ENCODE measurements at regions not wholly inside any gene's neighbourhood (a gene's known extent, or its start where the extent isn't known, plus 50 kb on each side); places are given as distances from the start of the nearest gene placed in this dataset.

- no peak for TF ChIP-seq EZH2 (IDR thresholded peaks at IDR 0.05; ENCODE audit: borderline replicate concordance, low read depth, low read length, poor library complexity, severe bottlenecking)
- TF ChIP-seq, protein P1, sequence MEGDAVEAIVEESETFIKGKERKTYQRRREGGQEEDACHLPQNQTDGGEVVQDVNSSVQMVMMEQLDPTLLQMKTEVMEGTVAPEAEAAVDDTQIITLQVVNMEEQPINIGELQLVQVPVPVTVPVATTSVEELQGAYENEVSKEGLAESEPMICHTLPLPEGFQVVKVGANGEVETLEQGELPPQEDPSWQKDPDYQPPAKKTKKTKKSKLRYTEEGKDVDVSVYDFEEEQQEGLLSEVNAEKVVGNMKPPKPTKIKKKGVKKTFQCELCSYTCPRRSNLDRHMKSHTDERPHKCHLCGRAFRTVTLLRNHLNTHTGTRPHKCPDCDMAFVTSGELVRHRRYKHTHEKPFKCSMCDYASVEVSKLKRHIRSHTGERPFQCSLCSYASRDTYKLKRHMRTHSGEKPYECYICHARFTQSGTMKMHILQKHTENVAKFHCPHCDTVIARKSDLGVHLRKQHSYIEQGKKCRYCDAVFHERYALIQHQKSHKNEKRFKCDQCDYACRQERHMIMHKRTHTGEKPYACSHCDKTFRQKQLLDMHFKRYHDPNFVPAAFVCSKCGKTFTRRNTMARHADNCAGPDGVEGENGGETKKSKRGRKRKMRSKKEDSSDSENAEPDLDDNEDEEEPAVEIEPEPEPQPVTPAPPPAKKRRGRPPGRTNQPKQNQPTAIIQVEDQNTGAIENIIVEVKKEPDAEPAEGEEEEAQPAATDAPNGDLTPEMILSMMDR (conservative IDR thresholded peaks at IDR 0.05; ENCODE audit: low read depth, low read length) = no peak
Measured at GRCh38 chr1:234763910-234764309, 153.9 kb upstream of the IRF2BP2 start.
